K562 (cell line): ENCODE measurements at regions not wholly inside any gene's neighbourhood (a gene's known extent, or its start where the extent isn't known, plus 50 kb on each side); places are given as distances from the start of the nearest gene placed in this dataset.

Source experiments
- ATAC-seq: fragments of 200-7000 bp; cut with Tn5 transposase; 3 replicates; pipeline ENCODE4 v1.9.1; 2020; ENCODE audit warnings: moderate library complexity
- BruUV-seq: library from RNA; stranded (reverse); fragments of 400-500 nt; replicated peaks from 2 replicates; lab custom pipeline; 2021; lab: Mats Ljungman, UMichigan
- CTCF ChIA-PET: fragments of 300-600 bp; formaldehyde crosslinking; extraction: SDS; loops from one replicate; lab custom pipeline; 2021; ENCODE audit warnings: low intra/inter-chr PET ratio; lab: Yijun Ruan, JAX
- POLR2A ChIA-PET: fragments of 300-600, 350-650 bp; sonication (Branson Sonifier 250); formaldehyde crosslinking; extraction: SDS; loops from one replicate; lab custom pipeline; 2021; ENCODE audit warnings: antibody characterized with exemption, inconsistent platforms; lab: Yijun Ruan, JAX
- DNase-seq, 4 experiments: peaks; one replicate each; pipeline versions ENCODE4 v3.0.0 to v3.0.0-alpha.2; 2011 to 2018; ENCODE audit warnings: low spot score in 3 of 4, mixed read lengths in 3 of 4; ENCODE audit errors: extremely low read depth in 1 of 4
- FAIRE-seq: peaks from 2 replicates; lab custom pipeline; 2011; peaks lifted over from hg19 to GRCh38; lab: Jason Lieb, UNC
- H2AFZ ChIP-seq: 2 replicates; pipeline ENCODE4 v1.6.0; 2011; ENCODE audit warnings: low read depth, low read length, control low read depth, inconsistent platforms
- H3K27ac ChIP-seq: fragments of 200-600 bp; 3 replicates; pipeline ENCODE4 v1.8.0; 2011; ENCODE audit warnings: low read depth, mild to moderate bottlenecking, control low read depth, inconsistent platforms, low read length, moderate library complexity, mixed read lengths; ENCODE audit errors: extremely low read depth
- H3K27me3 ChIP-seq, 2 experiments: fragments of 300-600 bp in 1 of 2; 2 replicates in 1 of 2; 3 replicates in 1 of 2; pipeline versions ENCODE4 v1.6.0 to v1.8.0; 2011; ENCODE audit warnings: inconsistent platforms in 2 of 2, low read length in 2 of 2, mild to moderate bottlenecking in 1 of 2, mixed read lengths in 1 of 2, moderate library complexity in 1 of 2; ENCODE audit not compliant: control insufficient read depth in 2 of 2, insufficient read depth in 2 of 2
- H3K36me3 ChIP-seq: fragments of 300-600 bp; 3 replicates; pipeline ENCODE4 v1.8.0; 2011; ENCODE audit warnings: mild to moderate bottlenecking, low read length, inconsistent platforms; ENCODE audit not compliant: control insufficient read depth, insufficient read depth
- H3K4me1 ChIP-seq, 2 experiments: fragments of 200-600 bp in 1 of 2; replicated peaks in 1 of 2; 2 replicates in 1 of 2; 3 replicates in 1 of 2; pipeline versions ENCODE4 v1.5.1 to v1.8.0; 2011; ENCODE audit warnings: inconsistent platforms in 2 of 2, low read length in 2 of 2, mild to moderate bottlenecking in 1 of 2, mixed read lengths in 1 of 2, moderate library complexity in 1 of 2; ENCODE audit not compliant: control insufficient read depth in 2 of 2, insufficient read depth in 2 of 2
- H3K4me2 ChIP-seq: 2 replicates; pipeline ENCODE4 v1.6.1; 2011; ENCODE audit warnings: low read length, control low read depth, inconsistent platforms, mixed read lengths; ENCODE audit not compliant: insufficient read depth
- H3K4me3 ChIP-seq: fragments of 200-600 bp; sonication (generic), shearing (Covaris generic); 2 replicates; pipeline ENCODE4 v1.5.1; 2016; ENCODE audit warnings: control low read depth, inconsistent platforms
- H3K79me2 ChIP-seq: fragments of 200-600 bp; 3 replicates; pipeline ENCODE4 v1.8.0; 2011; ENCODE audit warnings: low read length, inconsistent platforms; ENCODE audit not compliant: control insufficient read depth, insufficient read depth
- H3K9ac ChIP-seq, 2 experiments: 2 replicates each; pipeline versions ENCODE4 v1.6.0 to v1.6.1; 2011; ENCODE audit warnings: low read depth in 2 of 2, low read length in 2 of 2, control low read depth in 1 of 2, inconsistent platforms in 1 of 2, mild to moderate bottlenecking in 1 of 2, mixed read lengths in 1 of 2; ENCODE audit not compliant: insufficient read depth in 1 of 2
- H3K9me1 ChIP-seq: one replicate; pipeline ENCODE4 v1.6.0; 2011; ENCODE audit warnings: inconsistent platforms, mild to moderate bottlenecking, low read length, moderate library complexity; ENCODE audit not compliant: control insufficient read depth, insufficient read depth
- H3K9me3 ChIP-seq: replicated peaks from 2 replicates; pipeline ENCODE4 v1.5.1; 2011; ENCODE audit warnings: low read depth, low read length, inconsistent platforms; ENCODE audit not compliant: control insufficient read depth, insufficient read depth
- H4K20me1 ChIP-seq: replicated peaks from 2 replicates; pipeline ENCODE4 v1.6.1; 2011; ENCODE audit warnings: low read length, inconsistent platforms, mixed read lengths; ENCODE audit not compliant: control insufficient read depth, insufficient read depth
- BRF1 ChIP-seq: IDR thresholded peaks from 3 replicates; pipeline ENCODE4 v1.6.1; 2011; ENCODE audit warnings: borderline replicate concordance, mild to moderate bottlenecking; ENCODE audit not compliant: insufficient read length; ENCODE audit errors: extremely low read depth
- ETV6 ChIP-seq, 3 experiments: fragments of 150-350 bp in 1 of 3; sonication (generic) in 1 of 3; formaldehyde crosslinking in 1 of 3; IDR thresholded peaks; 2 replicates each; pipeline versions ENCODE4 v1.6.1 to v1.8.0; 2014 to 2022; ENCODE audit warnings: borderline replicate concordance in 2 of 3, low read depth in 2 of 3, antibody characterized with exemption in 1 of 3, low read length in 1 of 3, mild to moderate bottlenecking in 1 of 3, missing genetic modification reagents in 1 of 3
- HDGF ChIP-seq: fragments of 450-650 bp; IDR thresholded peaks from 2 replicates; pipeline ENCODE4 v1.6.1; 2016
- LEF1 ChIP-seq: fragments of 450-650 bp; IDR thresholded peaks from 2 replicates; pipeline ENCODE4 v1.6.1; 2016; ENCODE audit warnings: mild to moderate bottlenecking
- NCOR1 ChIP-seq: fragments of 450-650 bp; IDR thresholded peaks from 2 replicates; pipeline ENCODE4 v1.6.1; 2016; ENCODE audit warnings: mild to moderate bottlenecking, moderate library complexity
- TSC22D4 ChIP-seq: fragments of 450-650 bp; IDR thresholded peaks from 2 replicates; pipeline ENCODE4 v1.6.1; 2016; ENCODE audit warnings: missing genetic modification characterization, missing biosample characterization, control low read depth
- U2AF2 ChIP-seq: fragments of 200-400 bp; formaldehyde crosslinking; optimal IDR thresholded peaks from 2 replicates; pipeline ENCODE3; 2017; ENCODE audit warnings: low read depth, mild to moderate bottlenecking, low read length
- ZBTB17 ChIP-seq: fragments of 450-650 bp; formaldehyde crosslinking; IDR thresholded peaks from 2 replicates; pipeline ENCODE4 v1.4.0; 2020; ENCODE audit warnings: mild to moderate bottlenecking
- ZNF655 ChIP-seq: fragments of 250-450 bp; sonication (Bioruptor Pico); IDR thresholded peaks from 2 replicates; pipeline ENCODE4 v1.5.0; 2021
- WGBS: fragments of 100-300 bp; shearing (Covaris generic); methylation state at CpG from one replicate; pipeline ENCODE4 v1.1.6; 2016; ENCODE audit warnings: low coverage, mixed read lengths; ENCODE audit not compliant: insufficient coverage; ENCODE audit errors: missing lambda C conversion rate; 5-methylcytosine and 5-hydroxymethylcytosine counted together
- in situ Hi-C: fragments of 300-500 bp; cut with MboI; formaldehyde crosslinking; loops from 4 replicates; pipeline ENCODE4 v1.15.0; 2018; ENCODE audit warnings: inconsistent platforms, mixed read lengths
- intact Hi-C: fragments of 100-400 bp; cut with micrococcal nuclease; formaldehyde crosslinking; loops from 2 replicates; pipeline ENCODE4 v1.14.2; 2022

GRCh38 chr16:86758932-86759331 is 180.6 kb downstream of the FOXL1 start:
- intact Hi-C loops (no loop called here), in situ Hi-C loops (no loop called here)
- Histone ChIP-seq H3K4me3 (no peak overlapping the region), H2AFZ (no peak overlapping the region), H3K79me2 (no peaks in the 10 kb centered on the region), H4K20me1 (peaks cover 5% of the 10 kb centered on the region; the same call in 1 of the 2 replicates), H3K27ac (no peak overlapping the region), H3K9me3 (no peaks in the 10 kb centered on the region), H3K27me3 (peaks cover 31 to 68% of the 10 kb centered on the region in 2 experiments), H3K4me1 (no peaks in the 10 kb centered on the region; a peak in 1 of 5 replicates), H3K4me2 (no peak overlapping the region), H3K36me3 (no peaks in the 10 kb centered on the region), H3K9me1 (no peaks in the 10 kb centered on the region), H3K9ac (no peak overlapping the region)
- no TSS peak for BruUV-seq
- 1% methylated on average over 8 of the region's 8 CpGs for WGBS
- DNase-seq, result no peak
- FAIRE-seq, result no peak
- CTCF ChIA-PET, result no interaction called here
- TF ChIP-seq HDGF, result no peak
- no peak for TF ChIP-seq U2AF2
- no peak for TF ChIP-seq BRF1
- TF ChIP-seq ETV6 (IDR thresholded peaks at IDR 0.05; ENCODE audit: borderline replicate concordance in 1 of 2, low read depth in 2 of 2, low read length in 1 of 2), result no peak
- no peak for TF ChIP-seq ETV6 (CRISPR knock-in tag; IDR thresholded peaks at IDR 0.05; ENCODE audit: borderline replicate concordance)
- TF ChIP-seq ZNF655 (CRISPR knock-in tag), result no peak
- TF ChIP-seq ZBTB17 (CRISPR knock-in tag), result no peak
- no peak for TF ChIP-seq TSC22D4 (tag)
- TF ChIP-seq LEF1, result no peak
- no peak for TF ChIP-seq NCOR1
- no peak for ATAC-seq
- POLR2A ChIA-PET, result no interaction called here
